Mucosa of descending colon (tissue), 3 donors: ENCODE measurements at regions not wholly inside any gene's neighbourhood (a gene's known extent, or its start where the extent isn't known, plus 50 kb on each side); places are given as distances from the start of the nearest gene placed in this dataset.
A peak's percentile ranks its signal among the peaks of the same experiment; 100 is the strongest.

Experiments
- ATAC-seq: fragments of 200-7000 bp; cut with Tn5 transposase; one replicate; pipeline ENCODE4 v1.9.1; 2020; ENCODE audit warnings: mild to moderate bottlenecking, moderate library complexity
- DNase-seq, 3 donors: peaks; one replicate each; pipeline ENCODE4 v3.0.0-alpha.2; 2020
- H3K36me3 ChIP-seq: fragments of 200-600 bp; one replicate; pipeline ENCODE4 v1.8.0; 2021; ENCODE audit warnings: low read depth, mild to moderate bottlenecking
- H3K4me1 ChIP-seq: fragments of 200-600 bp; one replicate; pipeline ENCODE4 v1.8.0; 2021; ENCODE audit warnings: low read depth, mild to moderate bottlenecking
- H3K4me3 ChIP-seq: fragments of 200-600 bp; one replicate; pipeline ENCODE4 v1.8.0; 2021; ENCODE audit warnings: mild to moderate bottlenecking
- H3K9me3 ChIP-seq: fragments of 200-600 bp; one replicate; pipeline ENCODE4 v1.8.0; 2021; ENCODE audit warnings: mild to moderate bottlenecking
- CTCF ChIP-seq: fragments of 200-600 bp; IDR thresholded peaks from one replicate; pipeline ENCODE4 v1.8.0; 2022; ENCODE audit warnings: antibody characterized with exemption, mild to moderate bottlenecking
- intact Hi-C, 2 donors: fragments of 100-400 bp; cut with DNase I in 1 of 2; cut with micrococcal nuclease in 1 of 2; formaldehyde crosslinking; loops; one replicate each; pipeline versions ENCODE4 v1.11.0 to v1.11.1; 2022; cut with DNase I, micrococcal nuclease
- donor health status: DM: no; HTN: no; CAD: no; lungs with moderate emphysema.
- donor health status: DM: no; HTN: no; CAD: no.
- donor health status: DM: no; HTN: yes; CAD: no.

DNA sequence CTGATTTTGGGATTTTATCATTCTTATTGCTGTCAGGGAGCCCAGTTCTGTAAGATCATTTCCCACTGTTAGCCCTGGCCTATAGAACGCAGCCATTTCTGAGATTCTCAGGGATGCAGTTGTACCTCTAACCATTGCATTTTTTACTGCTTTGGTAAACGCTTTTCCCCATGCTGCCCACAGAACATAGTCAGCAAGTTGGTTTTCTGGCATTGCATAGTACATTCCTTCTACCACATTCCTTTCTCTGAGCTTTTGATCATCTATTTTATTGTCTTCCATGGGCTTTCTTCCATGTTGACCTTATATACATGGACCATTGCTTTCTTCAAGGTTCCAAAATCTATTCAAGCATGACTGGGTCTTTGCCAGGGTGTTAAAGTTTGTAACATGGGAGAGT lies 86.8 kb upstream of the ST6GAL2 start:
- Histone ChIP-seq H3K9me3 (no peaks in the 10 kb centered on the region), H3K36me3 (no peaks in the 10 kb centered on the region), H3K4me3 (no peak overlapping the region), H3K4me1 (peaks cover 4% of the 10 kb centered on the region)
- intact Hi-C loops: no loop called here
- no peak for TF ChIP-seq CTCF
- ATAC-seq (no peak), DNase-seq (no peak)

- Histone ChIP-seq H3K4me3 (no peak overlapping the region), H3K4me1 (peaks cover 7% of the 10 kb centered on the region), H3K36me3 (no peaks in the 10 kb centered on the region), H3K9me3 (no peaks in the 10 kb centered on the region)
- no peak for ATAC-seq
- DNase-seq: no peak
- intact Hi-C loops: no loop called here
- TF ChIP-seq CTCF: no peak
Measured at GRCh38 chr2:106974891-106975290, 88.9 kb upstream of the ST6GAL2 start.

- Histone ChIP-seq H3K9me3 (no peaks in the 10 kb centered on the region), H3K4me3 (no peak overlapping the region), H3K4me1 (peaks cover 7% of the 10 kb centered on the region), H3K36me3 (no peaks in the 10 kb centered on the region)
- ATAC-seq: no peak
- intact Hi-C loops: no loop called here
- no peak for DNase-seq
- no peak for TF ChIP-seq CTCF
Measured at GRCh38 chr2:106975641-106976040, 89.7 kb upstream of the ST6GAL2 start.

DNA sequence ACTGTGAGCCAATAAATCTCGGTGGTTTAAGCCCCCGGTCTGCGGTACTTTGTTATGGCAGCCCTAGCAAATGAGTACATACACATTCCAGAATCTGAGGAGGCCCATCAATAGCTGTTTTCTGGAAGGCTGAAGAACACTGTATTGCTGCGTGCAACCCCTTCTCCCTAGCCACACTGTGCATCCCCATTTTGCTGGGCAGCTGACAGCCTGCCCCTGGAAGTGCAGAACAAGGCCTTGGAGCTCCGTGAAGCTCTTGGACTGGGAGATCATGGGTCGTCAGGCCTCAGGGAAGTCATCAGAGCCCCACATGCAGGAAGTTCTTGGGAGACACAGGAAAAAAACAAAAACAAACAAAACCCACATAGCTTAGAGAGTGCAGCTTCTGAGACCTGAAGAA lies 90.6 kb upstream of the ST6GAL2 start:
- intact Hi-C loops: no loop called here
- DNase-seq: no peak
- ATAC-seq: no peak
- Histone ChIP-seq H3K4me1 (peaks cover 7% of the 10 kb centered on the region), H3K9me3 (no peaks in the 10 kb centered on the region), H3K4me3 (no peak overlapping the region), H3K36me3 (no peaks in the 10 kb centered on the region)
- no peak for TF ChIP-seq CTCF

- H3K9me3 ChIP-seq: no peaks in the 10 kb centered on the region
- peaks cover 7% of the 10 kb centered on the region for H3K4me1 ChIP-seq
- no peak for TF ChIP-seq CTCF
- no peak overlapping the region for H3K4me3 ChIP-seq
- no peaks in the 10 kb centered on the region for H3K36me3 ChIP-seq
- intact Hi-C loops: no loop called here
- ATAC-seq (peak; percentile 43), DNase-seq (peak in 1 of 3 donors; percentile 4)
Measured at GRCh38 chr2:106977717-106978116, 91.8 kb upstream of the ST6GAL2 start.

- DNase-seq (no peak), ATAC-seq (peak; percentile 36)
- intact Hi-C loops: no loop called here
- TF ChIP-seq CTCF: no peak
- Histone ChIP-seq H3K4me3 (no peak overlapping the region), H3K9me3 (no peaks in the 10 kb centered on the region), H3K36me3 (no peaks in the 10 kb centered on the region), H3K4me1 (peaks cover 7% of the 10 kb centered on the region)
Measured at GRCh38 chr2:106978647-106979046, 92.7 kb upstream of the ST6GAL2 start.
